ENCODE measurements at regions not wholly inside any gene's neighbourhood (a gene's known extent, or its start where the extent isn't known, plus 50 kb on each side); places are given as distances from the start of the nearest gene placed in this dataset.

GRCh38 chr2:67833632-67834031 lies 229.2 kb downstream of the C1D start:
- Histone ChIP-seq H3K4me1 (ENCODE audit: control insufficient read depth, insufficient read depth, low read length) (no peaks in the 10 kb centered on the region), H3K36me3 (ENCODE audit: control insufficient read depth in 2 of 2, insufficient read depth in 2 of 2, low read length in 2 of 2) (no peaks in the 10 kb centered on the region), H3K4me3 (ENCODE audit: low read length in 2 of 2) (no peak overlapping the region), H3K27me3 (ENCODE audit: control insufficient read depth in 1 of 2, insufficient read depth in 2 of 2, low read length in 2 of 2) (no peaks in the 10 kb centered on the region), H3K9ac (ENCODE audit: low read length in 2 of 2) (no peak overlapping the region), H3K9me3 (ENCODE audit: control insufficient read depth in 2 of 2, low read length in 2 of 2) (no peaks in the 10 kb centered on the region), H3K27ac (ENCODE audit: low read length) (no peak overlapping the region)

- no peak overlapping the region for H3K9ac ChIP-seq (ENCODE audit: low read length in 2 of 2)
- H3K27me3 ChIP-seq (ENCODE audit: control insufficient read depth in 1 of 2, insufficient read depth in 2 of 2, low read length in 2 of 2): no peaks in the 10 kb centered on the region
- H3K27ac ChIP-seq (ENCODE audit: low read length): no peak overlapping the region
- no peaks in the 10 kb centered on the region for H3K36me3 ChIP-seq (ENCODE audit: control insufficient read depth in 2 of 2, insufficient read depth in 2 of 2, low read length in 2 of 2)
- H3K4me1 ChIP-seq (ENCODE audit: control insufficient read depth, insufficient read depth, low read length): no peaks in the 10 kb centered on the region
- H3K4me3 ChIP-seq (ENCODE audit: low read length in 2 of 2): no peak overlapping the region
- H3K9me3 ChIP-seq (ENCODE audit: control insufficient read depth in 2 of 2, low read length in 2 of 2): no peaks in the 10 kb centered on the region
Measured at GRCh38 chr2:67834482-67834881, 228.3 kb downstream of the C1D start.

GRCh38 chr2:67835266-67835665 lies 227.5 kb downstream of the C1D start:
- Histone ChIP-seq H3K4me3 (ENCODE audit: low read length in 2 of 2) (no peak overlapping the region), H3K9me3 (ENCODE audit: control insufficient read depth in 2 of 2, low read length in 2 of 2) (no peaks in the 10 kb centered on the region), H3K4me1 (ENCODE audit: control insufficient read depth, insufficient read depth, low read length) (peaks cover 6% of the 10 kb centered on the region), H3K9ac (ENCODE audit: low read length in 2 of 2) (no peak overlapping the region), H3K27me3 (ENCODE audit: control insufficient read depth in 1 of 2, insufficient read depth in 2 of 2, low read length in 2 of 2) (no peaks in the 10 kb centered on the region), H3K27ac (ENCODE audit: low read length) (no peak overlapping the region), H3K36me3 (ENCODE audit: control insufficient read depth in 2 of 2, insufficient read depth in 2 of 2, low read length in 2 of 2) (no peaks in the 10 kb centered on the region)

- Histone ChIP-seq H3K27ac (ENCODE audit: low read length) (no peak overlapping the region), H3K27me3 (ENCODE audit: control insufficient read depth in 1 of 2, insufficient read depth in 2 of 2, low read length in 2 of 2) (no peaks in the 10 kb centered on the region), H3K4me1 (ENCODE audit: control insufficient read depth, insufficient read depth, low read length) (peaks cover 6% of the 10 kb centered on the region), H3K9ac (ENCODE audit: low read length in 2 of 2) (no peak overlapping the region), H3K36me3 (ENCODE audit: control insufficient read depth in 2 of 2, insufficient read depth in 2 of 2, low read length in 2 of 2) (no peaks in the 10 kb centered on the region), H3K9me3 (ENCODE audit: control insufficient read depth in 2 of 2, low read length in 2 of 2) (no peaks in the 10 kb centered on the region), H3K4me3 (ENCODE audit: low read length in 2 of 2) (no peak overlapping the region)
Measured at GRCh38 chr2:67836866-67837265, 225.9 kb downstream of the C1D start.

GRCh38 chr2:67838205-67838604 lies 224.6 kb downstream of the C1D start:
- Histone ChIP-seq H3K9me3 (ENCODE audit: control insufficient read depth in 2 of 2, low read length in 2 of 2) (no peaks in the 10 kb centered on the region), H3K36me3 (ENCODE audit: control insufficient read depth in 2 of 2, insufficient read depth in 2 of 2, low read length in 2 of 2) (no peaks in the 10 kb centered on the region), H3K4me1 (ENCODE audit: control insufficient read depth, insufficient read depth, low read length) (peaks cover 9% of the 10 kb centered on the region), H3K9ac (ENCODE audit: low read length in 2 of 2) (no peak overlapping the region), H3K27me3 (ENCODE audit: control insufficient read depth in 1 of 2, insufficient read depth in 2 of 2, low read length in 2 of 2) (no peaks in the 10 kb centered on the region), H3K4me3 (ENCODE audit: low read length in 2 of 2) (no peak overlapping the region), H3K27ac (ENCODE audit: low read length) (no peak overlapping the region)

GRCh38 chr2:67839242-67839641 lies 223.6 kb downstream of the C1D start:
- Histone ChIP-seq H3K4me1 (ENCODE audit: control insufficient read depth, insufficient read depth, low read length) (peaks cover 9% of the 10 kb centered on the region), H3K9me3 (ENCODE audit: control insufficient read depth in 2 of 2, low read length in 2 of 2) (no peaks in the 10 kb centered on the region), H3K27me3 (ENCODE audit: control insufficient read depth in 1 of 2, insufficient read depth in 2 of 2, low read length in 2 of 2) (no peaks in the 10 kb centered on the region), H3K9ac (ENCODE audit: low read length in 2 of 2) (no peak overlapping the region), H3K27ac (ENCODE audit: low read length) (no peak overlapping the region), H3K36me3 (ENCODE audit: control insufficient read depth in 2 of 2, insufficient read depth in 2 of 2, low read length in 2 of 2) (no peaks in the 10 kb centered on the region), H3K4me3 (ENCODE audit: low read length in 2 of 2) (no peak overlapping the region)

- no peak overlapping the region for H3K9ac ChIP-seq (ENCODE audit: low read length in 2 of 2)
- no peak overlapping the region for H3K27ac ChIP-seq (ENCODE audit: low read length)
- no peaks in the 10 kb centered on the region for H3K9me3 ChIP-seq (ENCODE audit: control insufficient read depth in 2 of 2, low read length in 2 of 2)
- no peaks in the 10 kb centered on the region for H3K27me3 ChIP-seq (ENCODE audit: control insufficient read depth in 1 of 2, insufficient read depth in 2 of 2, low read length in 2 of 2)
- no peak overlapping the region for H3K4me3 ChIP-seq (ENCODE audit: low read length in 2 of 2)
- H3K4me1 ChIP-seq (ENCODE audit: control insufficient read depth, insufficient read depth, low read length): peaks cover 9% of the 10 kb centered on the region
- no peaks in the 10 kb centered on the region for H3K36me3 ChIP-seq (ENCODE audit: control insufficient read depth in 2 of 2, insufficient read depth in 2 of 2, low read length in 2 of 2)
Measured at GRCh38 chr2:67839668-67840067, 223.1 kb downstream of the C1D start.

- no peaks in the 10 kb centered on the region for H3K36me3 ChIP-seq (ENCODE audit: control insufficient read depth in 2 of 2, insufficient read depth in 2 of 2, low read length in 2 of 2)
- H3K9me3 ChIP-seq (ENCODE audit: control insufficient read depth in 2 of 2, low read length in 2 of 2): no peaks in the 10 kb centered on the region
Measured at GRCh38 chr2:67840460-67841068, 222.2 kb downstream of the C1D start.

GRCh38 chr2:67841711-67842110 lies 221.1 kb downstream of the C1D start:
- Histone ChIP-seq H3K36me3 (ENCODE audit: control insufficient read depth in 2 of 2, insufficient read depth in 2 of 2, low read length in 2 of 2) (no peaks in the 10 kb centered on the region), H3K4me3 (ENCODE audit: low read length in 2 of 2) (no peak overlapping the region), H3K9ac (ENCODE audit: low read length in 2 of 2) (no peak overlapping the region), H3K27ac (ENCODE audit: low read length) (peak overlapping the region; percentile 18), H3K4me1 (ENCODE audit: control insufficient read depth, insufficient read depth, low read length) (peaks cover 17% of the 10 kb centered on the region), H3K27me3 (ENCODE audit: control insufficient read depth in 1 of 2, insufficient read depth in 2 of 2, low read length in 2 of 2) (no peaks in the 10 kb centered on the region), H3K9me3 (ENCODE audit: control insufficient read depth in 2 of 2, low read length in 2 of 2) (no peaks in the 10 kb centered on the region)

More at GRCh38 chr2:67840460-67841068, 222.2 kb downstream of the C1D start:
- no peak overlapping the region for H3K27ac ChIP-seq (ENCODE audit: low read length)
- H3K4me1 ChIP-seq (ENCODE audit: control insufficient read depth, insufficient read depth, low read length): peaks cover 9% of the 10 kb centered on the region
- H3K27me3 ChIP-seq (ENCODE audit: control insufficient read depth in 1 of 2, insufficient read depth in 2 of 2, low read length in 2 of 2): no peaks in the 10 kb centered on the region
- no peak overlapping the region for H3K9ac ChIP-seq (ENCODE audit: low read length in 2 of 2)
- H3K4me3 ChIP-seq (ENCODE audit: low read length in 2 of 2): no peak overlapping the region

GRCh38 chr2:67842375-67842959 lies 220.3 kb downstream of the C1D start:
- peak overlapping the region; percentile 18 for H3K27ac ChIP-seq (ENCODE audit: low read length)
- H3K36me3 ChIP-seq (ENCODE audit: control insufficient read depth in 2 of 2, insufficient read depth in 2 of 2, low read length in 2 of 2): no peaks in the 10 kb centered on the region
- no peaks in the 10 kb centered on the region for H3K27me3 ChIP-seq (ENCODE audit: control insufficient read depth in 1 of 2, insufficient read depth in 2 of 2, low read length in 2 of 2)
- H3K4me1 ChIP-seq (ENCODE audit: control insufficient read depth, insufficient read depth, low read length): peaks cover 17% of the 10 kb centered on the region
- no peak overlapping the region for H3K9ac ChIP-seq (ENCODE audit: low read length in 2 of 2)
- H3K4me3 ChIP-seq (ENCODE audit: low read length in 2 of 2): no peak overlapping the region
- no peaks in the 10 kb centered on the region for H3K9me3 ChIP-seq (ENCODE audit: control insufficient read depth in 2 of 2, low read length in 2 of 2)

GRCh38 chr2:67844024-67844540 lies 218.7 kb downstream of the C1D start:
- no peak overlapping the region for H3K27ac ChIP-seq (ENCODE audit: low read length)
- H3K4me3 ChIP-seq (ENCODE audit: low read length in 2 of 2): no peak overlapping the region
- H3K36me3 ChIP-seq (ENCODE audit: control insufficient read depth in 2 of 2, insufficient read depth in 2 of 2, low read length in 2 of 2): no peaks in the 10 kb centered on the region

More at GRCh38 chr2:67844024-67844540, 218.7 kb downstream of the C1D start:
- Histone ChIP-seq H3K27me3 (ENCODE audit: control insufficient read depth in 1 of 2, insufficient read depth in 2 of 2, low read length in 2 of 2) (no peaks in the 10 kb centered on the region), H3K9me3 (ENCODE audit: control insufficient read depth in 2 of 2, low read length in 2 of 2) (no peaks in the 10 kb centered on the region), H3K9ac (ENCODE audit: low read length in 2 of 2) (no peak overlapping the region), H3K4me1 (ENCODE audit: control insufficient read depth, insufficient read depth, low read length) (peaks cover 22% of the 10 kb centered on the region)
